22Rv1 (cell line): ENCODE measurements at regions not wholly inside any gene's neighbourhood (a gene's known extent, or its start where the extent isn't known, plus 50 kb on each side); places are given as distances from the start of the nearest gene placed in this dataset.

ENCODE experiments used
- H3K27ac ChIP-seq: fragments of 450-650 bp; 2 replicates; pipeline ENCODE4 v1.5.1; 2017
- CTCF ChIP-seq: fragments of 450-650 bp; IDR thresholded peaks from 2 replicates; pipeline ENCODE4 v1.5.1; 2017; ENCODE audit warnings: mild to moderate bottlenecking
- ZFX ChIP-seq: fragments of 450-650 bp; IDR thresholded peaks from 2 replicates; pipeline ENCODE4 v1.6.1; 2017; ENCODE audit warnings: antibody characterized with exemption, borderline replicate concordance

- TF ChIP-seq ZFX (no peak), CTCF (no peak)
- no peak overlapping the region for H3K27ac ChIP-seq
Measured at GRCh38 chrX:39650768-39651347, 446.9 kb downstream of the BCOR start.

GRCh38 chrX:39652336-39652735 lies 445.4 kb downstream of the BCOR start:
- TF ChIP-seq ZFX, result no peak
- TF ChIP-seq CTCF, result peak; percentile 60
- no peak overlapping the region for H3K27ac ChIP-seq

- TF ChIP-seq CTCF (no peak), ZFX (no peak)
- no peak overlapping the region for H3K27ac ChIP-seq
Measured at GRCh38 chrX:39653691-39654090, 444.1 kb downstream of the BCOR start.

- TF ChIP-seq CTCF (no peak), ZFX (no peak)
Measured at GRCh38 chrX:39654183-39654925, 443.4 kb downstream of the BCOR start.

GRCh38 chrX:39654952-39655351 lies 442.8 kb downstream of the BCOR start:
- TF ChIP-seq CTCF, result no peak
- no peak for TF ChIP-seq ZFX
- no peak overlapping the region for H3K27ac ChIP-seq

More at GRCh38 chrX:39654183-39654925, 443.4 kb downstream of the BCOR start:
- H3K27ac ChIP-seq, result no peak overlapping the region

- TF ChIP-seq CTCF, result no peak
- TF ChIP-seq ZFX, result no peak
- no peak overlapping the region for H3K27ac ChIP-seq
Measured at GRCh38 chrX:39661116-39661907, 436.4 kb downstream of the BCOR start.
